Activated CD8-positive, alpha-beta T cell treated with anti-CD3 and anti-CD28 coated beads for 36 hours (primary cell): ENCODE measurements at regions not wholly inside any gene's neighbourhood (a gene's known extent, or its start where the extent isn't known, plus 50 kb on each side); places are given as distances from the start of the nearest gene placed in this dataset.
"Not testable (repeated sequence)": the region's sequence is repeated elsewhere in the genome, so short reads cannot be mapped to it uniquely, and the experiment has no call there.

Experiments used
- ATAC-seq: fragments of 200-7000 bp; cut with Tn5 transposase; one replicate; pipeline ENCODE4 v1.10.0; 2021; ENCODE audit warnings: mild to moderate bottlenecking, moderate library complexity
- CTCF ChIA-PET: fragments of 350-600 bp; sonication (Branson Sonifier 250); formaldehyde crosslinking; loops from one replicate; lab custom pipeline; 2021; ENCODE audit warnings: antibody characterized with exemption; lab: Charles Lee
- POLR2A ChIA-PET: fragments of 350-600 bp; sonication (Branson Sonifier 250); formaldehyde crosslinking; loops from one replicate; lab custom pipeline; 2021; ENCODE audit warnings: antibody characterized with exemption; lab: Charles Lee
- DNase-seq: peaks from one replicate; pipeline ENCODE4 v3.0.0-alpha.2; 2020
- H3K27ac Mint-ChIP-seq: one replicate; pipeline ENCODE4 v1.8.0; 2021; ENCODE audit warnings: mild to moderate bottlenecking, mixed read lengths
- H3K27me3 Mint-ChIP-seq: one replicate; pipeline ENCODE4 v1.8.0; 2021; ENCODE audit warnings: mixed read lengths
- H3K36me3 Mint-ChIP-seq: one replicate; pipeline ENCODE4 v1.8.0; 2021; ENCODE audit warnings: low read depth, mixed read lengths
- H3K4me1 Mint-ChIP-seq: one replicate; pipeline ENCODE4 v1.8.0; 2021; ENCODE audit warnings: low read depth, mixed read lengths
- H3K4me3 Mint-ChIP-seq: one replicate; pipeline ENCODE4 v1.8.0; 2021; ENCODE audit warnings: mild to moderate bottlenecking, moderate library complexity, mixed read lengths
- H3K9me3 Mint-ChIP-seq: one replicate; pipeline ENCODE4 v1.8.0; 2021; ENCODE audit warnings: mixed read lengths
- intact Hi-C: fragments of 100-400 bp; cut with micrococcal nuclease; formaldehyde crosslinking; loops from one replicate; pipeline ENCODE4 v1.10.0; 2022

GRCh38 chr7:76829233-76829632 lies 202.2 kb upstream of the POMZP3 start:
- H3K36me3 Mint-ChIP-seq, H3K4me3 Mint-ChIP-seq, ATAC-seq, POLR2A ChIA-PET, intact Hi-C loops, H3K4me1 Mint-ChIP-seq, DNase-seq, H3K27me3 Mint-ChIP-seq, H3K27ac Mint-ChIP-seq, CTCF ChIA-PET, H3K9me3 Mint-ChIP-seq: not testable (repeated sequence)

DNA sequence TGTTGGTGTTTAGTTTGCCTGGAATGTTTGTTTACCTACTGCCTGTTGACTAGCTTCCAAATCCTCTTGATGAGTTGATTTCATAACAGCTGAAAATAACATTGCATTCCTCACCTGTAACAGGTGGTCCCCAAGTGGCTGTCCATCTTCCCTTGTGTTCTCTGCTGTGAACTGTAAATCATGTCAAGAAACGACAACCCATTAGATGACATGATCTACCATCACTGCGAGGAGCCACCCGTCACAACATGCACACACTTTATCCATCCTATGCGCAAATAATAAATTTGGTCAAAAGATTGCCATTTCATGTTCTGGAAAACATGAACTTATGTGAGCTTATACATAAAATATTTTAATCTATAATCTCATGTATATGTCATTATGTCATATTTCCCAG lies 199.1 kb upstream of the POMZP3 start:
- POLR2A ChIA-PET, ATAC-seq, H3K9me3 Mint-ChIP-seq: not testable (repeated sequence)

GRCh38 chr7:76809856-76810255 lies 182.8 kb upstream of the POMZP3 start:
- H3K27ac Mint-ChIP-seq, POLR2A ChIA-PET, H3K4me3 Mint-ChIP-seq, ATAC-seq, H3K4me1 Mint-ChIP-seq, CTCF ChIA-PET, H3K27me3 Mint-ChIP-seq, H3K9me3 Mint-ChIP-seq, H3K36me3 Mint-ChIP-seq, intact Hi-C loops, DNase-seq: not testable (repeated sequence)

More for the DNA sequence above, 199.1 kb upstream of the POMZP3 start:
- DNase-seq, H3K36me3 Mint-ChIP-seq, CTCF ChIA-PET, H3K4me1 Mint-ChIP-seq, H3K27ac Mint-ChIP-seq, H3K4me3 Mint-ChIP-seq, intact Hi-C loops, H3K27me3 Mint-ChIP-seq: not testable (repeated sequence)

- H3K27me3 Mint-ChIP-seq, intact Hi-C loops, H3K36me3 Mint-ChIP-seq, H3K4me1 Mint-ChIP-seq, H3K27ac Mint-ChIP-seq, CTCF ChIA-PET, ATAC-seq, H3K4me3 Mint-ChIP-seq, H3K9me3 Mint-ChIP-seq, DNase-seq, POLR2A ChIA-PET: not testable (repeated sequence)
These were observed 180.6 kb upstream of the POMZP3 start for GRCh38 chr7:76807588-76808100.

- CTCF ChIA-PET, H3K27me3 Mint-ChIP-seq, intact Hi-C loops: not testable (repeated sequence)
These were observed 179.4 kb upstream of the POMZP3 start for GRCh38 chr7:76806460-76806859.

GRCh38 chr7:76806010-76806409 lies 178.9 kb upstream of the POMZP3 start:
- DNase-seq, H3K4me3 Mint-ChIP-seq, CTCF ChIA-PET, H3K9me3 Mint-ChIP-seq, POLR2A ChIA-PET, H3K4me1 Mint-ChIP-seq, H3K36me3 Mint-ChIP-seq, ATAC-seq, intact Hi-C loops, H3K27me3 Mint-ChIP-seq, H3K27ac Mint-ChIP-seq: not testable (repeated sequence)

More at GRCh38 chr7:76806460-76806859, 179.4 kb upstream of the POMZP3 start:
- H3K27ac Mint-ChIP-seq, H3K4me1 Mint-ChIP-seq, H3K9me3 Mint-ChIP-seq, H3K36me3 Mint-ChIP-seq, DNase-seq, H3K4me3 Mint-ChIP-seq, POLR2A ChIA-PET, ATAC-seq: not testable (repeated sequence)

- H3K36me3 Mint-ChIP-seq, POLR2A ChIA-PET, H3K4me3 Mint-ChIP-seq, ATAC-seq, DNase-seq, intact Hi-C loops, H3K4me1 Mint-ChIP-seq, H3K27ac Mint-ChIP-seq, H3K9me3 Mint-ChIP-seq, H3K27me3 Mint-ChIP-seq, CTCF ChIA-PET: not testable (repeated sequence)
These were observed 178.2 kb upstream of the POMZP3 start for GRCh38 chr7:76805262-76805661.

- H3K9me3 Mint-ChIP-seq, POLR2A ChIA-PET, H3K4me3 Mint-ChIP-seq, H3K36me3 Mint-ChIP-seq, H3K27ac Mint-ChIP-seq, H3K4me1 Mint-ChIP-seq, DNase-seq, intact Hi-C loops, CTCF ChIA-PET, ATAC-seq: not testable (repeated sequence)
- H3K27me3 Mint-ChIP-seq: peaks cover 11% of the 10 kb centered on the region
These were observed 170.6 kb upstream of the POMZP3 start for GRCh38 chr7:76797639-76798038.

DNA sequence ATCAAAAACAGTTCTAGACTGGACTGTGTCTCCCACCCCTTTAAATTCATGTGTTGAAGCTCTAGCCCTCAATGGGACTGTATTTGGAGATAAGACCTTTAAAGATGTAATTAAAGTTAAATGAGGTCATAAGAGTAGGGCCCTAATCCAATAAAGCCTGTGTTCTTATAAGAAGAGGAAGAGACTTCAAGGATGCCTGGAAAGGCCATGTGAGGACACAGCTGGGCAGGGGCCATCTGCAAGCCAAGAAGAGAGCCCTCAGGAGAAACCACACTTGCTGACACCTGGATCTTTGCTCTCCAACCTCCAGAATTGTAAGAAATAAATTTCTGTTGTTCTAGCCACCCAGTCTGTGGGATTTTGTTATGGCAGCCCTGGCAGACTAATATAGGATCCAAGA lies 153.6 kb upstream of the POMZP3 start:
- H3K27me3 Mint-ChIP-seq, CTCF ChIA-PET, H3K27ac Mint-ChIP-seq, H3K36me3 Mint-ChIP-seq, intact Hi-C loops, H3K9me3 Mint-ChIP-seq, H3K4me3 Mint-ChIP-seq, ATAC-seq, H3K4me1 Mint-ChIP-seq, DNase-seq: not testable (repeated sequence)
- POLR2A ChIA-PET: interaction anchor here (0.7 kb wide), 1 partner anchor 272 kb away, joined by 3 read pairs; no protein-coding TSS in a partner anchor

DNA sequence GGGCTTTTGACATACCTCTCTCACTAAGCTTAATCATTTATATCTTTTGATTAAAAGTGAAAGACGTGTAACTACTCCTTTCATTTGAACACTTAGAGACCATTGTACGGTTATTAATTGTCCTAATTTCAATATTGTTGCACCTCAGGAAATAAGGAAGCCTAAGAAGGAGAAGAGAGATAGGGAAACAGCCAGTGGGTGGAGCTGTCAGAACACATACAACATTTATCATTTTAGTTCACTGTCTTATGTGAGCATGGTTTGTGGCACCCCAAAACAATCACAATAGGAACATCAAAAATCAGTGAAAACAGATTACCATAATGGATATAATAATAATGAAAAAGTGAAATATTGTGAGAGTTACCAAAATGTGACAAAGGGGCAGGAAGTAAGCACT lies 147.2 kb upstream of the POMZP3 start:
- intact Hi-C loops, H3K27ac Mint-ChIP-seq, CTCF ChIA-PET, H3K27me3 Mint-ChIP-seq, H3K9me3 Mint-ChIP-seq, POLR2A ChIA-PET, ATAC-seq, H3K4me3 Mint-ChIP-seq, H3K36me3 Mint-ChIP-seq, H3K4me1 Mint-ChIP-seq: not testable (repeated sequence)
- DNase-seq: peak; percentile 9

DNA sequence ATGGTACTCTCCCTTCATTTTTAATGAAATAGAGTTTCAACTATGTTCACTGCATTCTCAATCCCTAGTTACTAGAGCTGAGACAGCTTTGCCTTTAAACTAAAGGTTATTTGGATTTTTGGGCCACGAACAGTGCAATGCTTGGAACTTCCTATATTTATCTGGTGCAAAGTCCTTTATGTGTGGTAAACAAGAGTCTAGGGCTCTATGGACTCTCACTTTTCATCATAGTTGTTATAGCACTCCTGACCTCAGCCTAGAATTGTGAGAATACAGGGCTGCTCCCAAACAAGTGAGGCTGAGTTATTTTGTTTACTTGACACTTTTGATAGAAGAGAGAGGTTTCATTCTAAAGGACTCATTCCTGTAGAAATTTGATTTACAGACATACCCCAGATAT lies 144.9 kb upstream of the POMZP3 start:
- CTCF ChIA-PET, intact Hi-C loops, H3K4me3 Mint-ChIP-seq, H3K27ac Mint-ChIP-seq, DNase-seq, H3K36me3 Mint-ChIP-seq, POLR2A ChIA-PET, H3K9me3 Mint-ChIP-seq, H3K4me1 Mint-ChIP-seq, ATAC-seq, H3K27me3 Mint-ChIP-seq: not testable (repeated sequence)

DNA sequence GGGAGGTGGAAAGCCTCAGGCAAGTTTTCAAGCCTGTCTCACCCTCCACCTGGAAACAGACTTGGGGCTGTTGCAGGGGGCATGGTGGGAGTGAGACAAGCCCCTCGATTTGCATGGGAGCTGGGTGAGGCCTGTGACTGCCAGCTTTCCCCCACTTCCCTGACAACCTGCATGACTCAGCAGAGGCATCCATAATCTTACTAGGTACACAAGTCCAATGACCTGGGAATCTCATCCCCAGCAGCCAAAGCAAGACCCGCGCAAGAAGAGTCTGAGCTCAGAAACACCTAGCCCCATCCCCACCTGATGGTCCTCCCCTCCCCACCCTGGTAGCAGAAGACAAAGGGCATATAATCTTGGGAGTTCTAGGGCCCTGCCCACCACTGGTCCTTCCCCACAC lies 136.9 kb upstream of the POMZP3 start:
- ATAC-seq, H3K27me3 Mint-ChIP-seq, H3K27ac Mint-ChIP-seq, H3K36me3 Mint-ChIP-seq, intact Hi-C loops, H3K4me3 Mint-ChIP-seq, DNase-seq, CTCF ChIA-PET, POLR2A ChIA-PET: not testable (repeated sequence)
- peaks cover 10% of the 10 kb centered on the region for H3K9me3 Mint-ChIP-seq
- peaks cover 11% of the 10 kb centered on the region for H3K4me1 Mint-ChIP-seq
